ENCODE measurements at regions not wholly inside any gene's neighbourhood (a gene's known extent, or its start where the extent isn't known, plus 50 kb on each side); places are given as distances from the start of the nearest gene placed in this dataset.

DNA sequence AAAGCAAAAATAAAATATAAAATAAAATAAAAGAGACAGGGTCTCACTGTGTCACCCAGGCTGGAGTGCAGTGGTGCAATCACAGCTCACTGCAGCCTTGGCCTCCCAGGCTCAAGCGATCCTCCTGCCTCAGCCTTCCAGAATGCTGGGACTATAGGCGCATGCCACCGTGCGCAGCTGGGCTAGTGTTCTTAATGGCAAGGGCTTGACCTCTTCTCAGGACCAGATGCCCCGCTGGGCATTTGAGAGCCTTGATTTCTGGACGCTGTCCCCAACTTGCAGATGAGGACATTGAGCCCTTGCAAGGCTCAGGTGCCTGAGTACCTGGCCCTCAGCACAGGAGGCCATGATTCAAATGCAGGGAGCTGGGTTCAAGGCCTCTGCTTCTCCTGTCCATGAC, 82.6 kb downstream of the DHCR7 start:
- TF ChIP-seq, protein P1, sequence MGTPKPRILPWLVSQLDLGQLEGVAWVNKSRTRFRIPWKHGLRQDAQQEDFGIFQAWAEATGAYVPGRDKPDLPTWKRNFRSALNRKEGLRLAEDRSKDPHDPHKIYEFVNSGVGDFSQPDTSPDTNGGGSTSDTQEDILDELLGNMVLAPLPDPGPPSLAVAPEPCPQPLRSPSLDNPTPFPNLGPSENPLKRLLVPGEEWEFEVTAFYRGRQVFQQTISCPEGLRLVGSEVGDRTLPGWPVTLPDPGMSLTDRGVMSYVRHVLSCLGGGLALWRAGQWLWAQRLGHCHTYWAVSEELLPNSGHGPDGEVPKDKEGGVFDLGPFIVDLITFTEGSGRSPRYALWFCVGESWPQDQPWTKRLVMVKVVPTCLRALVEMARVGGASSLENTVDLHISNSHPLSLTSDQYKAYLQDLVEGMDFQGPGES (IDR thresholded peaks at IDR 0.05; ENCODE audit: low read depth, low read length) = no peak
- TF ChIP-seq, protein P2, sequence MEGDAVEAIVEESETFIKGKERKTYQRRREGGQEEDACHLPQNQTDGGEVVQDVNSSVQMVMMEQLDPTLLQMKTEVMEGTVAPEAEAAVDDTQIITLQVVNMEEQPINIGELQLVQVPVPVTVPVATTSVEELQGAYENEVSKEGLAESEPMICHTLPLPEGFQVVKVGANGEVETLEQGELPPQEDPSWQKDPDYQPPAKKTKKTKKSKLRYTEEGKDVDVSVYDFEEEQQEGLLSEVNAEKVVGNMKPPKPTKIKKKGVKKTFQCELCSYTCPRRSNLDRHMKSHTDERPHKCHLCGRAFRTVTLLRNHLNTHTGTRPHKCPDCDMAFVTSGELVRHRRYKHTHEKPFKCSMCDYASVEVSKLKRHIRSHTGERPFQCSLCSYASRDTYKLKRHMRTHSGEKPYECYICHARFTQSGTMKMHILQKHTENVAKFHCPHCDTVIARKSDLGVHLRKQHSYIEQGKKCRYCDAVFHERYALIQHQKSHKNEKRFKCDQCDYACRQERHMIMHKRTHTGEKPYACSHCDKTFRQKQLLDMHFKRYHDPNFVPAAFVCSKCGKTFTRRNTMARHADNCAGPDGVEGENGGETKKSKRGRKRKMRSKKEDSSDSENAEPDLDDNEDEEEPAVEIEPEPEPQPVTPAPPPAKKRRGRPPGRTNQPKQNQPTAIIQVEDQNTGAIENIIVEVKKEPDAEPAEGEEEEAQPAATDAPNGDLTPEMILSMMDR (IDR thresholded peaks at IDR 0.05) = no peak
- TF ChIP-seq EP300 (IDR thresholded peaks at IDR 0.05; ENCODE audit: borderline replicate concordance in 1 of 2, low read depth in 1 of 2, low read length in 1 of 2) (no peak), TCF12 (IDR thresholded peaks at IDR 0.05) (no peak), POLR2AphosphoS5 (IDR thresholded peaks at IDR 0.05; ENCODE audit: low read depth, low read length) (no peak), FOXM1 (IDR thresholded peaks at IDR 0.05; ENCODE audit: low read depth) (no peak), CHD2 (IDR thresholded peaks at IDR 0.05; ENCODE audit: low read length, partially characterized antibody) (no peak), EZH2phosphoT487 (IDR thresholded peaks at IDR 0.05; ENCODE audit: borderline replicate concordance, low read depth) (no peak), RAD21 (IDR thresholded peaks at IDR 0.05; ENCODE audit: low read length) (no peak), GATA2 (CRISPR knock-in tag; IDR thresholded peaks at IDR 0.05) (no peak), SIN3A (IDR thresholded peaks at IDR 0.05; ENCODE audit: borderline replicate concordance, low read depth, low read length) (no peak)
- TF ChIP-seq, protein P3, sequence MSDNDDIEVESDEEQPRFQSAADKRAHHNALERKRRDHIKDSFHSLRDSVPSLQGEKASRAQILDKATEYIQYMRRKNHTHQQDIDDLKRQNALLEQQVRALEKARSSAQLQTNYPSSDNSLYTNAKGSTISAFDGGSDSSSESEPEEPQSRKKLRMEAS (IDR thresholded peaks at IDR 0.05; ENCODE audit: low read depth) = no peak
- TF ChIP-seq, protein P4, sequence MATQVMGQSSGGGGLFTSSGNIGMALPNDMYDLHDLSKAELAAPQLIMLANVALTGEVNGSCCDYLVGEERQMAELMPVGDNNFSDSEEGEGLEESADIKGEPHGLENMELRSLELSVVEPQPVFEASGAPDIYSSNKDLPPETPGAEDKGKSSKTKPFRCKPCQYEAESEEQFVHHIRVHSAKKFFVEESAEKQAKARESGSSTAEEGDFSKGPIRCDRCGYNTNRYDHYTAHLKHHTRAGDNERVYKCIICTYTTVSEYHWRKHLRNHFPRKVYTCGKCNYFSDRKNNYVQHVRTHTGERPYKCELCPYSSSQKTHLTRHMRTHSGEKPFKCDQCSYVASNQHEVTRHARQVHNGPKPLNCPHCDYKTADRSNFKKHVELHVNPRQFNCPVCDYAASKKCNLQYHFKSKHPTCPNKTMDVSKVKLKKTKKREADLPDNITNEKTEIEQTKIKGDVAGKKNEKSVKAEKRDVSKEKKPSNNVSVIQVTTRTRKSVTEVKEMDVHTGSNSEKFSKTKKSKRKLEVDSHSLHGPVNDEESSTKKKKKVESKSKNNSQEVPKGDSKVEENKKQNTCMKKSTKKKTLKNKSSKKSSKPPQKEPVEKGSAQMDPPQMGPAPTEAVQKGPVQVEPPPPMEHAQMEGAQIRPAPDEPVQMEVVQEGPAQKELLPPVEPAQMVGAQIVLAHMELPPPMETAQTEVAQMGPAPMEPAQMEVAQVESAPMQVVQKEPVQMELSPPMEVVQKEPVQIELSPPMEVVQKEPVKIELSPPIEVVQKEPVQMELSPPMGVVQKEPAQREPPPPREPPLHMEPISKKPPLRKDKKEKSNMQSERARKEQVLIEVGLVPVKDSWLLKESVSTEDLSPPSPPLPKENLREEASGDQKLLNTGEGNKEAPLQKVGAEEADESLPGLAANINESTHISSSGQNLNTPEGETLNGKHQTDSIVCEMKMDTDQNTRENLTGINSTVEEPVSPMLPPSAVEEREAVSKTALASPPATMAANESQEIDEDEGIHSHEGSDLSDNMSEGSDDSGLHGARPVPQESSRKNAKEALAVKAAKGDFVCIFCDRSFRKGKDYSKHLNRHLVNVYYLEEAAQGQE (IDR thresholded peaks at IDR 0.05; ENCODE audit: low read depth, low read length) = no peak

Measured in SK-N-SH (cell line).